SK-N-SH treated with all-trans-retinoic acid at 6 μM for 48 hours (cell line): ENCODE measurements at regions not wholly inside any gene's neighbourhood (a gene's known extent, or its start where the extent isn't known, plus 50 kb on each side); places are given as distances from the start of the nearest gene placed in this dataset.

Experiments used
- ATAC-seq: fragments of 200-7000 bp; cut with Tn5 transposase; 3 replicates; pipeline ENCODE4 v1.9.1; 2020; ENCODE audit warnings: mild to moderate bottlenecking, moderate library complexity
- ARNTL ChIP-seq: fragments of 450-650 bp; formaldehyde crosslinking; IDR thresholded peaks from 2 replicates; pipeline ENCODE4 v1.5.0; 2020; ENCODE audit warnings: low read depth, mild to moderate bottlenecking, moderate library complexity, borderline replicate concordance
- BACH2 ChIP-seq: fragments of 250-450 bp; sonication (Bioruptor Pico); IDR thresholded peaks from 2 replicates; pipeline ENCODE4 v1.9.0; 2021; ENCODE audit warnings: mild to moderate bottlenecking, borderline replicate concordance
- CREB5 ChIP-seq: fragments of 250-450 bp; sonication (Bioruptor Pico); IDR thresholded peaks from 2 replicates; pipeline ENCODE4 v1.5.1; 2020; ENCODE audit warnings: low read depth, mild to moderate bottlenecking, moderate library complexity
- CSDC2 ChIP-seq: fragments of 250-450 bp; sonication (Bioruptor Pico); IDR thresholded peaks from 2 replicates; pipeline ENCODE4 v1.5.0; 2020; ENCODE audit warnings: mild to moderate bottlenecking, moderate library complexity
- CSRNP3 ChIP-seq: fragments of 250-450 bp; sonication (Bioruptor Pico); IDR thresholded peaks from 2 replicates; pipeline ENCODE4 v1.5.1; 2021; ENCODE audit warnings: mild to moderate bottlenecking, moderate library complexity
- ESRRG ChIP-seq: fragments of 250-450 bp; sonication (Bioruptor Pico); IDR thresholded peaks from 2 replicates; pipeline ENCODE4 v1.6.1; 2021; ENCODE audit warnings: mild to moderate bottlenecking
- GLIS3 ChIP-seq: fragments of 250-450 bp; sonication (Bioruptor Pico); IDR thresholded peaks from 2 replicates; pipeline ENCODE4 v1.5.0; 2020; ENCODE audit warnings: mild to moderate bottlenecking, moderate library complexity
- ISL1 ChIP-seq: fragments of 250-450 bp; sonication (Bioruptor Pico); IDR thresholded peaks from 2 replicates; pipeline ENCODE4 v2.1.2; 2022; ENCODE audit warnings: mild to moderate bottlenecking, moderate library complexity
- OSR1 ChIP-seq: fragments of 250-450 bp; sonication (Bioruptor Pico); IDR thresholded peaks from 2 replicates; pipeline ENCODE4 v1.8.0; 2022; ENCODE audit warnings: moderate library complexity, mild to moderate bottlenecking, inconsistent platforms
- PATZ1 ChIP-seq: fragments of 250-450 bp; sonication (Bioruptor Pico); IDR thresholded peaks from 2 replicates; pipeline ENCODE4 v1.8.0; 2020; ENCODE audit warnings: mild to moderate bottlenecking, moderate library complexity, borderline replicate concordance
- POU6F1 ChIP-seq: fragments of 250-450 bp; sonication (Bioruptor Pico); IDR thresholded peaks from 2 replicates; pipeline ENCODE4 v1.8.0; 2021; ENCODE audit warnings: low read depth, mild to moderate bottlenecking, moderate library complexity, borderline replicate concordance
- PPARA ChIP-seq: fragments of 250-450 bp; sonication (Bioruptor Pico); IDR thresholded peaks from 2 replicates; pipeline ENCODE4 v1.5.0; 2020; ENCODE audit warnings: mild to moderate bottlenecking, borderline replicate concordance
- RARB ChIP-seq: fragments of 250-450 bp; sonication (Bioruptor Pico); IDR thresholded peaks from 2 replicates; pipeline ENCODE4 v1.8.0; 2021; ENCODE audit warnings: mild to moderate bottlenecking, moderate library complexity
- SNAI2 ChIP-seq: fragments of 250-450 bp; sonication (Bioruptor Pico); IDR thresholded peaks from 2 replicates; pipeline ENCODE4 v1.5.0; 2020; ENCODE audit warnings: mild to moderate bottlenecking, moderate library complexity
- TCF4 ChIP-seq: fragments of 250-450 bp; sonication (Bioruptor Pico); IDR thresholded peaks from 2 replicates; pipeline ENCODE4 v1.8.0; 2021; ENCODE audit warnings: mild to moderate bottlenecking, moderate library complexity, borderline replicate concordance
- TSHZ2 ChIP-seq: fragments of 250-450 bp; sonication (Bioruptor Pico); IDR thresholded peaks from 2 replicates; pipeline ENCODE4 v1.5.0; 2020; ENCODE audit warnings: mild to moderate bottlenecking, moderate library complexity
- ZC3H10 ChIP-seq: fragments of 250-450 bp; sonication (Bioruptor Pico); IDR thresholded peaks from 2 replicates; pipeline ENCODE4 v1.5.1; 2021; ENCODE audit warnings: mild to moderate bottlenecking, moderate library complexity
- ZFP3 ChIP-seq: fragments of 250-450 bp; sonication (Bioruptor Pico); IDR thresholded peaks from 2 replicates; pipeline ENCODE4 v1.5.0; 2020; ENCODE audit warnings: mild to moderate bottlenecking, moderate library complexity
- ZNF565 ChIP-seq: fragments of 450-650 bp; formaldehyde crosslinking; conservative IDR thresholded peaks from 2 replicates; pipeline ENCODE4 v1.5.0; 2020; ENCODE audit warnings: low read depth, mild to moderate bottlenecking, moderate library complexity
- ZNF70 ChIP-seq: fragments of 450-650 bp; formaldehyde crosslinking; IDR thresholded peaks from 2 replicates; pipeline ENCODE4 v1.5.0; 2020; ENCODE audit warnings: mild to moderate bottlenecking, moderate library complexity
- ZNF8 ChIP-seq: fragments of 450-650 bp; formaldehyde crosslinking; IDR thresholded peaks from 2 replicates; pipeline ENCODE4 v1.5.0; 2020; ENCODE audit warnings: mild to moderate bottlenecking, moderate library complexity

- TF ChIP-seq PPARA (no peak), SNAI2 (CRISPR knock-in tag) (no peak), ZFP3 (CRISPR knock-in tag) (no peak), TCF4 (no peak), ISL1 (CRISPR knock-in tag) (no peak), ZNF70 (no peak), ARNTL (CRISPR knock-in tag) (no peak), ZNF565 (CRISPR knock-in tag) (no peak), ZC3H10 (CRISPR knock-in tag) (no peak), ESRRG (CRISPR knock-in tag) (no peak), ZNF8 (CRISPR knock-in tag) (no peak), CREB5 (no peak), CSRNP3 (CRISPR knock-in tag) (no peak), POU6F1 (CRISPR knock-in tag) (no peak), OSR1 (no peak)
- TF ChIP-seq, all 23 proteins: peak for 0
- ATAC-seq: no peak
These were observed 208.8 kb upstream of the CRIM1 start for GRCh38 chr2:36146765-36147164.

- TF ChIP-seq PATZ1 (CRISPR knock-in tag) (no peak), TSHZ2 (no peak), OSR1 (no peak), ISL1 (CRISPR knock-in tag) (no peak), ZNF565 (CRISPR knock-in tag) (no peak), SNAI2 (CRISPR knock-in tag) (no peak), BACH2 (CRISPR knock-in tag) (no peak), ZFP3 (CRISPR knock-in tag) (no peak), RARB (CRISPR knock-in tag) (no peak), CSDC2 (CRISPR knock-in tag) (no peak), POU6F1 (CRISPR knock-in tag) (no peak), GLIS3 (CRISPR knock-in tag) (no peak), ARNTL (CRISPR knock-in tag) (no peak)
- no peak for ATAC-seq
These were observed 215.2 kb upstream of the CRIM1 start for GRCh38 chr2:36140391-36140790.
